SK-N-SH treated with all-trans-retinoic acid at 6 μM for 48 hours (cell line): ENCODE measurements at regions not wholly inside any gene's neighbourhood (a gene's known extent, or its start where the extent isn't known, plus 50 kb on each side); places are given as distances from the start of the nearest gene placed in this dataset.

Experiments used
- ATAC-seq: fragments of 200-7000 bp; cut with Tn5 transposase; 3 replicates; pipeline ENCODE4 v1.9.1; 2020; ENCODE audit warnings: mild to moderate bottlenecking, moderate library complexity
- ARNTL ChIP-seq: fragments of 450-650 bp; formaldehyde crosslinking; IDR thresholded peaks from 2 replicates; pipeline ENCODE4 v1.5.0; 2020; ENCODE audit warnings: low read depth, mild to moderate bottlenecking, moderate library complexity, borderline replicate concordance
- CREB5 ChIP-seq: fragments of 250-450 bp; sonication (Bioruptor Pico); IDR thresholded peaks from 2 replicates; pipeline ENCODE4 v1.5.1; 2020; ENCODE audit warnings: low read depth, mild to moderate bottlenecking, moderate library complexity
- CSRNP3 ChIP-seq: fragments of 250-450 bp; sonication (Bioruptor Pico); IDR thresholded peaks from 2 replicates; pipeline ENCODE4 v1.5.1; 2021; ENCODE audit warnings: mild to moderate bottlenecking, moderate library complexity
- ESRRG ChIP-seq: fragments of 250-450 bp; sonication (Bioruptor Pico); IDR thresholded peaks from 2 replicates; pipeline ENCODE4 v1.6.1; 2021; ENCODE audit warnings: mild to moderate bottlenecking
- ISL1 ChIP-seq: fragments of 250-450 bp; sonication (Bioruptor Pico); IDR thresholded peaks from 2 replicates; pipeline ENCODE4 v2.1.2; 2022; ENCODE audit warnings: mild to moderate bottlenecking, moderate library complexity
- PATZ1 ChIP-seq: fragments of 250-450 bp; sonication (Bioruptor Pico); IDR thresholded peaks from 2 replicates; pipeline ENCODE4 v1.8.0; 2020; ENCODE audit warnings: mild to moderate bottlenecking, moderate library complexity, borderline replicate concordance
- POU6F1 ChIP-seq: fragments of 250-450 bp; sonication (Bioruptor Pico); IDR thresholded peaks from 2 replicates; pipeline ENCODE4 v1.8.0; 2021; ENCODE audit warnings: low read depth, mild to moderate bottlenecking, moderate library complexity, borderline replicate concordance
- PPARA ChIP-seq: fragments of 250-450 bp; sonication (Bioruptor Pico); IDR thresholded peaks from 2 replicates; pipeline ENCODE4 v1.5.0; 2020; ENCODE audit warnings: mild to moderate bottlenecking, borderline replicate concordance
- SNAI2 ChIP-seq: fragments of 250-450 bp; sonication (Bioruptor Pico); IDR thresholded peaks from 2 replicates; pipeline ENCODE4 v1.5.0; 2020; ENCODE audit warnings: mild to moderate bottlenecking, moderate library complexity
- TCF4 ChIP-seq: fragments of 250-450 bp; sonication (Bioruptor Pico); IDR thresholded peaks from 2 replicates; pipeline ENCODE4 v1.8.0; 2021; ENCODE audit warnings: mild to moderate bottlenecking, moderate library complexity, borderline replicate concordance
- TSHZ2 ChIP-seq: fragments of 250-450 bp; sonication (Bioruptor Pico); IDR thresholded peaks from 2 replicates; pipeline ENCODE4 v1.5.0; 2020; ENCODE audit warnings: mild to moderate bottlenecking, moderate library complexity
- ZC3H10 ChIP-seq: fragments of 250-450 bp; sonication (Bioruptor Pico); IDR thresholded peaks from 2 replicates; pipeline ENCODE4 v1.5.1; 2021; ENCODE audit warnings: mild to moderate bottlenecking, moderate library complexity
- ZNF565 ChIP-seq: fragments of 450-650 bp; formaldehyde crosslinking; conservative IDR thresholded peaks from 2 replicates; pipeline ENCODE4 v1.5.0; 2020; ENCODE audit warnings: low read depth, mild to moderate bottlenecking, moderate library complexity
- ZNF8 ChIP-seq: fragments of 450-650 bp; formaldehyde crosslinking; IDR thresholded peaks from 2 replicates; pipeline ENCODE4 v1.5.0; 2020; ENCODE audit warnings: mild to moderate bottlenecking, moderate library complexity

GRCh38 chr15:66854012-66854965, 152.3 kb downstream of the SMAD6 start (continued):
- TF ChIP-seq TCF4 (CRISPR knock-in tag) (no peak), PATZ1 (CRISPR knock-in tag) (no peak), ARNTL (CRISPR knock-in tag) (no peak), ESRRG (CRISPR knock-in tag) (no peak), SNAI2 (no peak), ZNF565 (CRISPR knock-in tag) (no peak), ZNF8 (CRISPR knock-in tag) (no peak), PPARA (CRISPR knock-in tag) (no peak)

- no peak for TF ChIP-seq TSHZ2
- peak; percentile 24; the same call in 1 of the 2 replicates for TF ChIP-seq CREB5 (CRISPR knock-in tag)
- ATAC-seq = peak; percentile 30
Observed at GRCh38 chr15:66855041-66855440, 153.0 kb downstream of the SMAD6 start.

- no peak for TF ChIP-seq ZC3H10
- no peak for TF ChIP-seq CSRNP3 (CRISPR knock-in tag)
- no peak for TF ChIP-seq TCF4 (CRISPR knock-in tag)
- TF ChIP-seq ISL1 (CRISPR knock-in tag) = no peak
- no peak for TF ChIP-seq TSHZ2
- no peak for TF ChIP-seq POU6F1 (CRISPR knock-in tag)
- no peak for TF ChIP-seq ARNTL (CRISPR knock-in tag)
- no peak for TF ChIP-seq CREB5 (CRISPR knock-in tag)
- ATAC-seq = no peak
Observed at GRCh38 chr15:66857694-66858093, 155.7 kb downstream of the SMAD6 start.
